ENCODE measurements at regions not wholly inside any gene's neighbourhood (a gene's known extent, or its start where the extent isn't known, plus 50 kb on each side); places are given as distances from the start of the nearest gene placed in this dataset.

- peak; percentile 79 for TF ChIP-seq CTCF (conservative IDR thresholded peaks at IDR 0.05; ENCODE audit: low read depth, low read length)
- no peak for TF ChIP-seq EZH2phosphoT487 (IDR thresholded peaks at IDR 0.05; ENCODE audit: borderline replicate concordance, low read length)
Observed at GRCh38 chr4:157978680-157979361, 194.0 kb downstream of the GASK1B start.
